ENCODE measurements at regions not wholly inside any gene's neighbourhood (a gene's known extent, or its start where the extent isn't known, plus 50 kb on each side); places are given as distances from the start of the nearest gene placed in this dataset.

GRCh38 chr1:69283516-69283915 is 284.2 kb upstream of the LRRC7 start:
- no peak for DNase-seq
- Histone ChIP-seq H3K4me3 (no peak overlapping the region), H3K4me1 (no peaks in the 10 kb centered on the region), H3K9me3 (no peaks in the 10 kb centered on the region), H3K27ac (no peak overlapping the region), H3K27me3 (no peaks in the 10 kb centered on the region), H3K36me3 (no peaks in the 10 kb centered on the region)
- ATAC-seq: no peak
- WGBS, 4 donors: 63 to 73% (median 66%) methylated on average over 1 of the region's 1 CpG
- intact Hi-C loops (cut with DNase I): no loop called here
- no peak for TF ChIP-seq CTCF (IDR thresholded peaks at IDR 0.05)
- TF ChIP-seq POLR2A (IDR thresholded peaks at IDR 0.05): no peak

- no peaks in the 10 kb centered on the region for H3K36me3 ChIP-seq
- no peak for ATAC-seq
- DNase-seq: no peak
- WGBS, 4 donors: 82 to 93% (median 92%) methylated on average over 1 of the region's 1 CpG
- no peak overlapping the region for H3K4me3 ChIP-seq
- TF ChIP-seq CTCF (IDR thresholded peaks at IDR 0.05) (no peak), POLR2A (IDR thresholded peaks at IDR 0.05) (no peak)
- intact Hi-C loops (cut with DNase I): no loop called here
- no peaks in the 10 kb centered on the region for H3K4me1 ChIP-seq
- H3K27me3 ChIP-seq: no peaks in the 10 kb centered on the region
- H3K9me3 ChIP-seq: peaks cover 0 to under 1% (median 0%) of the 10 kb centered on the region in 12 donors
- no peak overlapping the region for H3K27ac ChIP-seq
Measured at GRCh38 chr1:69284508-69284907, 283.2 kb upstream of the LRRC7 start.

- Histone ChIP-seq H3K27ac (no peak overlapping the region), H3K36me3 (no peaks in the 10 kb centered on the region), H3K27me3 (no peaks in the 10 kb centered on the region), H3K4me1 (no peaks in the 10 kb centered on the region), H3K4me3 (no peak overlapping the region), H3K9me3 (peaks cover 0 to 2% (median 0%) of the 10 kb centered on the region in 12 donors)
- ATAC-seq: no peak
- intact Hi-C loops (cut with DNase I): no loop called here
- no peak for TF ChIP-seq CTCF (IDR thresholded peaks at IDR 0.05)
- no peak for TF ChIP-seq POLR2A (IDR thresholded peaks at IDR 0.05)
- WGBS, 4 donors: 92 to 97% (median 94%) methylated on average over 5 of the region's 5 CpGs
- DNase-seq: no peak
Measured at GRCh38 chr1:69288416-69288815, 279.3 kb upstream of the LRRC7 start.

DNA sequence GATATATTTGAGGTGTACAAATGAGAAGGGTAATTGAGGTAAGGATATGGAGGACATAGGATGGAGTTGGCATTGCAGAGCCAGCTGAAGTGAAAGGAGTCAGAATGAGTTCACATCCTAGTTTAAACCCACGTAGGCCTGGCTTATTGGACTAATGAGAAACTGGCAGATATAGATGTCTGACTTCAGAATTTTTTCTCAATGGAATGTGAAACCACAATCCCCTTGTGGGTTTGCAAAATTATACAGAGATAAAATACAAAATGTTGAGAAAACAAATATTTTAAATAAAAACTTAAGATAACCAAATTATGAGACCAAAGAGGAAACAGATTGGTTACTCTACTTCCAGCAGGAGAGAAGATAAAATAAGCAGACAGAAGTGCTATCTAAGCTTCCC is 277.4 kb upstream of the LRRC7 start:
- Histone ChIP-seq H3K9me3 (peaks cover 0 to 2% (median 0%) of the 10 kb centered on the region in 12 donors), H3K27me3 (no peaks in the 10 kb centered on the region), H3K4me3 (no peak overlapping the region), H3K27ac (no peak overlapping the region), H3K36me3 (no peaks in the 10 kb centered on the region), H3K4me1 (no peaks in the 10 kb centered on the region)
- ATAC-seq: no peak
- intact Hi-C loops (cut with DNase I): no loop called here
- DNase-seq: no peak
- 35 to 49% (median 42%) methylated on average over 1 of the region's 1 CpG for WGBS, 4 donors
- no peak for TF ChIP-seq POLR2A (IDR thresholded peaks at IDR 0.05)
- TF ChIP-seq CTCF (IDR thresholded peaks at IDR 0.05): no peak
